HEK293T (cell line): ENCODE measurements at regions not wholly inside any gene's neighbourhood (a gene's known extent, or its start where the extent isn't known, plus 50 kb on each side); places are given as distances from the start of the nearest gene placed in this dataset.

ENCODE experiments used
- CTCF ChIA-PET: fragments of 350-600 bp; formaldehyde crosslinking; extraction: SDS; loops from one replicate; lab custom pipeline; 2021; ENCODE audit warnings: antibody characterized with exemption, inconsistent platforms; lab: Yijun Ruan, JAX
- POLR2A ChIA-PET: fragments of 350-600 bp; formaldehyde crosslinking; extraction: SDS; loops from one replicate; lab custom pipeline; 2020; ENCODE audit warnings: antibody characterized with exemption, inconsistent platforms; lab: Yijun Ruan, JAX
- DNase-seq: peaks from one replicate; pipeline ENCODE4 v3.0.0; 2012; ENCODE audit warnings: mixed read lengths; ENCODE audit errors: extremely low spot score
- ARNT ChIP-seq: fragments of 450-650 bp; IDR thresholded peaks from 2 replicates; pipeline ENCODE4 v1.6.1; 2017; ENCODE audit warnings: mild to moderate bottlenecking
- BHLHE40 ChIP-seq: fragments of 450-650 bp; IDR thresholded peaks from 2 replicates; pipeline ENCODE4 v1.6.1; 2016; ENCODE audit warnings: mild to moderate bottlenecking, moderate library complexity, borderline replicate concordance
- CTBP1 ChIP-seq: fragments of 450-650 bp; IDR thresholded peaks from 2 replicates; pipeline ENCODE4 v1.6.1; 2016; ENCODE audit warnings: borderline replicate concordance
- ELF4 ChIP-seq: fragments of 450-650 bp; IDR thresholded peaks from 2 replicates; pipeline ENCODE4 v1.6.1; 2017; ENCODE audit warnings: antibody characterized with exemption
- FOXA1 ChIP-seq: fragments of 450-650 bp; IDR thresholded peaks from 2 replicates; pipeline ENCODE4 v1.6.1; 2016; ENCODE audit warnings: mild to moderate bottlenecking
- FOXK2 ChIP-seq: fragments of 450-650 bp; IDR thresholded peaks from 2 replicates; pipeline ENCODE4 v1.6.1; 2016; ENCODE audit warnings: mild to moderate bottlenecking
- FOXM1 ChIP-seq: fragments of 450-650 bp; IDR thresholded peaks from 2 replicates; pipeline ENCODE4 v1.6.1; 2017; ENCODE audit warnings: mild to moderate bottlenecking, borderline replicate concordance
- HDGF ChIP-seq: fragments of 450-650 bp; IDR thresholded peaks from 2 replicates; pipeline ENCODE4 v1.6.1; 2017; ENCODE audit warnings: antibody characterized with exemption, borderline replicate concordance
- L3MBTL2 ChIP-seq: fragments of 450-650 bp; conservative IDR thresholded peaks from 2 replicates; pipeline ENCODE4 v1.6.1; 2016; ENCODE audit warnings: mild to moderate bottlenecking
- LEF1 ChIP-seq: fragments of 450-650 bp; IDR thresholded peaks from 2 replicates; pipeline ENCODE4 v1.6.1; 2017; ENCODE audit warnings: mild to moderate bottlenecking, borderline replicate concordance
- NFRKB ChIP-seq: fragments of 450-650 bp; IDR thresholded peaks from 2 replicates; pipeline ENCODE4 v1.6.1; 2016; ENCODE audit warnings: mild to moderate bottlenecking, moderate library complexity
- SP1 ChIP-seq: fragments of 450-650 bp; IDR thresholded peaks from 2 replicates; pipeline ENCODE4 v1.6.1; 2017
- SUZ12 ChIP-seq: fragments of 450-650 bp; IDR thresholded peaks from 2 replicates; pipeline ENCODE4 v1.6.1; 2016; ENCODE audit warnings: mild to moderate bottlenecking
- TARDBP ChIP-seq: fragments of 450-650 bp; IDR thresholded peaks from 2 replicates; pipeline ENCODE4 v1.6.1; 2016
- ZNF384 ChIP-seq: fragments of 450-650 bp; IDR thresholded peaks from 2 replicates; pipeline ENCODE4 v1.6.1; 2016
- TF ChIP-seq, protein P1 (sequence below): fragments of 450-650 bp; IDR thresholded peaks from 2 replicates; pipeline ENCODE4 v1.6.1; 2016

DNA sequence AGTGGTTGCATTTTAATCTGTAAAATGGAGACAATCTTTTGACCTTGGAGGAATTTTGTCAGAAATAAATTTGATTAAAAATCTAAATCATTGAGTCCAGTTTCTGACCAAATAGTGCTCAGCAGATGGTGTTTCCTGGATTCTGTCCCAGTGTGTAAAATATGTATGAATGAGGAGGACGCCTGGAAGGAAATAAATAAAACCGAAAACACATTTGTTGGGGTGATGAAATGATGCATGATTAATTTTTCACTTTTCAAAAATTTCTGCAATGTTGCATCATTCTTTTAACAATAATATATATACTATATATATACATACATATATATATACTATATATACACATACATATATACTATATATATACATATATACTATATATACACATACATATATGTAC lies 261.1 kb upstream of the TRIB2 start:
- DNase-seq, result no peak
- ChIA-PET CTCF (no interaction called here), POLR2A (no interaction called here)
- TF ChIP-seq ELF4 (no peak), TARDBP (no peak), ZNF384 (no peak), ARNT (no peak), SUZ12 (no peak), CTBP1 (no peak), BHLHE40 (no peak), FOXK2 (no peak), FOXM1 (no peak), LEF1 (no peak)

DNA sequence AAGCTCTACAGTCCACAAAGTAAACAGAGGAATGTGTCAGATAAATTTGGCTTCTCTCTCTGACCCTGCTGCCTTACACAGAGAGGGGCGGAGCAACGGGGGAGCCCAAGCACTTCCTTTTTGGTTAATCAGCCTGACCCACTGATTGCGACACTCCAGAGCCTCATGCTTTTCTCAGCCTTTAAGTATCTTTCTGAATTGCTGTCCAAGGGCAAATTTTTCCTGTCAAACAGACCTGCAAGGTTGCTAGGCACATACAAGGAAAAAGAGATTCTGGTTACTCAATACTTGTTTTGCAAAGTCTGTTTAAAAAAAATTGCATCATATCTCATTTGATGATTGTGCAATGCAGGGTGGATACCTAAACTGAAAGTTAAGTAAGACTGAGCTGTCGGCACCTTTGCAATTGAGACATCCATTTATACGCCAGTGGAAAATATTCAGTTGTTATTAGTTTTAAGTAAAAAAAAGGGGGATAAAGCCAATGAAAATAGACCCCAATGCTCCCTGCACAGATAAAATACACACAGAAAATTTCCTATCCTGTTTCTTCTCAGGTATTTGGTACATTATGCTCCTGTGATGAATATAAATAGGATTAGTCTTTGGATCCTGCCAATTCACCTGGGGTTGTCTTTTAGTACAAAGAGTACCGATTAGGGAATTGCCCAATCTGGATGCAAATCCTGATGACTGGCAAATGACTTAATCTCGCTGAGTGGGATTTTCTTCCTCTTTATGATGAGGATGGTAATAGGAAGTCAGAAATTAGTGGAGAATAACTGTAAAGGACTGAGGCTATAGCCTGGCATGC lies 260.2 kb upstream of the TRIB2 start:
- no peak for DNase-seq
- POLR2A ChIA-PET, result no interaction called here
- CTCF ChIA-PET, result no interaction called here
- TF ChIP-seq CTBP1 (no peak), TARDBP (no peak), ARNT (no peak), LEF1 (no peak), SP1 (no peak), L3MBTL2 (no peak), FOXK2 (no peak), FOXM1 (no peak), SUZ12 (no peak), FOXA1 (no peak), HDGF (no peak)
- TF ChIP-seq, protein P1, sequence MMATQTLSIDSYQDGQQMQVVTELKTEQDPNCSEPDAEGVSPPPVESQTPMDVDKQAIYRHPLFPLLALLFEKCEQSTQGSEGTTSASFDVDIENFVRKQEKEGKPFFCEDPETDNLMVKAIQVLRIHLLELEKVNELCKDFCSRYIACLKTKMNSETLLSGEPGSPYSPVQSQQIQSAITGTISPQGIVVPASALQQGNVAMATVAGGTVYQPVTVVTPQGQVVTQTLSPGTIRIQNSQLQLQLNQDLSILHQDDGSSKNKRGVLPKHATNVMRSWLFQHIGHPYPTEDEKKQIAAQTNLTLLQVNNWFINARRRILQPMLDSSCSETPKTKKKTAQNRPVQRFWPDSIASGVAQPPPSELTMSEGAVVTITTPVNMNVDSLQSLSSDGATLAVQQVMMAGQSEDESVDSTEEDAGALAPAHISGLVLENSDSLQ, result no peak

GRCh38 chr2:12457831-12458230 lies 258.9 kb upstream of the TRIB2 start:
- TF ChIP-seq SUZ12 (no peak), HDGF (no peak), LEF1 (no peak), NFRKB (no peak), SP1 (no peak), FOXK2 (no peak), TARDBP (no peak), FOXM1 (no peak), ZNF384 (no peak), ARNT (no peak), BHLHE40 (no peak), CTBP1 (no peak), ELF4 (no peak), L3MBTL2 (no peak)
- TF ChIP-seq, protein P1, result no peak
- no peak for DNase-seq
- POLR2A ChIA-PET, result no interaction called here
- CTCF ChIA-PET, result interaction anchor here (0.6 kb wide), 1 partner anchor 568 kb away, joined by 5 read pairs; no protein-coding TSS in a partner anchor

DNA sequence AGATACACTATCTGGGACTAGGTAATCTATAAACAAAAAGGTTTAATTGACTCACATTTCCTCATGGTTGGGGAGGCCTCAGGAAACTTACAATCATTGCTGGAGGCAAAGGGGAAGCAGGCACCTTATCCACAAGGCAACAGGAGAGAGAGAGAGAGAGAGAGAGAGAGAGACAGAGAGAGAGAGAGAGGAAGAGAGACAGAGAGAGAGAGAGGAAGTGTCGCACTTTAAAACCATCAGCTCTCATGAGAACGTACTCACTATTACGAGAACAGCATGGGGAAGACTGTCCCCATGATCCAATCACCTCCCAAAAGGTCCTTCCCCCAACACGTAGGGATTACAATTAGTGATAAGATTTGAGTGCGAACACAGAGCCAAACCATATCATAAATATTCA lies 253.5 kb upstream of the TRIB2 start:
- POLR2A ChIA-PET, result no interaction called here

GRCh38 chr2:12465631-12466135 lies 251.1 kb upstream of the TRIB2 start:
- ChIA-PET POLR2A (no interaction called here), CTCF (no interaction called here)
- TF ChIP-seq, protein P1, result no peak
- TF ChIP-seq FOXK2 (no peak), HDGF (no peak), ZNF384 (no peak), FOXM1 (no peak), L3MBTL2 (no peak), LEF1 (no peak), SP1 (no peak), SUZ12 (no peak), ELF4 (no peak), NFRKB (no peak), CTBP1 (no peak), FOXA1 (no peak), BHLHE40 (no peak), ARNT (no peak), TARDBP (no peak)
- DNase-seq, result no peak

More for the DNA sequence above, 253.5 kb upstream of the TRIB2 start:
- CTCF ChIA-PET, result no interaction called here
- TF ChIP-seq LEF1 (no peak), ELF4 (no peak)
- DNase-seq, result no peak

- DNase-seq, result no peak
- POLR2A ChIA-PET, result no interaction called here
- no peak for TF ChIP-seq NFRKB
- no peak for TF ChIP-seq ZNF384
- no peak for TF ChIP-seq FOXK2
- TF ChIP-seq ELF4, result no peak
- TF ChIP-seq SUZ12, result no peak
- TF ChIP-seq, protein P1, result no peak
- no peak for TF ChIP-seq HDGF
- TF ChIP-seq TARDBP, result no peak
- no peak for TF ChIP-seq BHLHE40
- no peak for TF ChIP-seq ARNT
- TF ChIP-seq LEF1, result no peak
- CTCF ChIA-PET, result no interaction called here
Observed at GRCh38 chr2:12467303-12467702, 249.4 kb upstream of the TRIB2 start.
